Osteocyte (in vitro differentiated cells): ENCODE measurements at regions not wholly inside any gene's neighbourhood (a gene's known extent, or its start where the extent isn't known, plus 50 kb on each side); places are given as distances from the start of the nearest gene placed in this dataset.
"Not testable (repeated sequence)": the region's sequence is repeated elsewhere in the genome, so short reads cannot be mapped to it uniquely, and the experiment has no call there.

Experiments
- DNase-seq: peaks from one replicate; pipeline ENCODE4 v3.0.0; 2021; ENCODE audit warnings: mixed read lengths; ENCODE audit not compliant: unreplicated experiment; ENCODE audit errors: extremely low spot score
- H3K27ac Mint-ChIP-seq: one replicate; pipeline ENCODE4 v1.8.0; 2021; ENCODE audit warnings: mild to moderate bottlenecking, mixed read lengths; ENCODE audit not compliant: unreplicated experiment
- H3K27me3 Mint-ChIP-seq: one replicate; pipeline ENCODE4 v1.8.0; 2021; ENCODE audit warnings: mixed read lengths; ENCODE audit not compliant: unreplicated experiment
- H3K36me3 Mint-ChIP-seq: one replicate; pipeline ENCODE4 v1.8.0; 2021; ENCODE audit warnings: mixed read lengths; ENCODE audit not compliant: unreplicated experiment
- H3K4me1 Mint-ChIP-seq: one replicate; pipeline ENCODE4 v1.8.0; 2021; ENCODE audit warnings: mixed read lengths; ENCODE audit not compliant: unreplicated experiment
- H3K4me3 Mint-ChIP-seq: one replicate; pipeline ENCODE4 v1.8.0; 2021; ENCODE audit warnings: mild to moderate bottlenecking, moderate library complexity, mixed read lengths; ENCODE audit not compliant: unreplicated experiment
- H3K9me3 Mint-ChIP-seq: one replicate; pipeline ENCODE4 v1.8.0; 2021; ENCODE audit warnings: mixed read lengths; ENCODE audit not compliant: unreplicated experiment
- TF ChIP-seq, protein P1 (sequence below): fragments of 200-600 bp; sonication (generic); IDR thresholded peaks from 2 replicates; pipeline ENCODE4 v1.5.0; 2021; ENCODE audit warnings: antibody characterized with exemption, mild to moderate bottlenecking, moderate library complexity

DNA sequence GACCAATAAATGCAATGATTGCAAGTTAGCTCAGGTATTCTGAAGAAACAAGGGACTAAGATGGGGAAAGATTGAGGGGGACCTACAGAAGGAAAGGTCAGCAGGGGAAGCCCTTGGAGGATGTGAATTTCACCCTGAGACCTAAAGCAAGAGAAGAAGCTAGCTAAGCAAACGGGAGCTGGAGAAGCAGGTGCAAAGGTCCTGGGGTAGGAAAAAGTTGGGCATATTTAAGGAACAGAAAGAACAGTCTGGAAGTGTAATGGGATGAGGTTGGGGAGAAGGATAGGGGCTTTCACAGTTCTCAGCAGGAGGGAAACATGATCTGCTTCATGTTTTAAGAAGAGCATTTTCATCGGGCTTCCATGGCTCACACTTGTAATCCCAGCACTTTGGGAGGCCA lies 89.7 kb upstream of the SLC45A1 start:
- H3K27me3 Mint-ChIP-seq = no peaks in the 10 kb centered on the region
- H3K9me3 Mint-ChIP-seq = no peaks in the 10 kb centered on the region
- H3K36me3 Mint-ChIP-seq = no peaks in the 10 kb centered on the region
- peaks cover 3% of the 10 kb centered on the region for H3K4me1 Mint-ChIP-seq
- TF ChIP-seq, protein P1, sequence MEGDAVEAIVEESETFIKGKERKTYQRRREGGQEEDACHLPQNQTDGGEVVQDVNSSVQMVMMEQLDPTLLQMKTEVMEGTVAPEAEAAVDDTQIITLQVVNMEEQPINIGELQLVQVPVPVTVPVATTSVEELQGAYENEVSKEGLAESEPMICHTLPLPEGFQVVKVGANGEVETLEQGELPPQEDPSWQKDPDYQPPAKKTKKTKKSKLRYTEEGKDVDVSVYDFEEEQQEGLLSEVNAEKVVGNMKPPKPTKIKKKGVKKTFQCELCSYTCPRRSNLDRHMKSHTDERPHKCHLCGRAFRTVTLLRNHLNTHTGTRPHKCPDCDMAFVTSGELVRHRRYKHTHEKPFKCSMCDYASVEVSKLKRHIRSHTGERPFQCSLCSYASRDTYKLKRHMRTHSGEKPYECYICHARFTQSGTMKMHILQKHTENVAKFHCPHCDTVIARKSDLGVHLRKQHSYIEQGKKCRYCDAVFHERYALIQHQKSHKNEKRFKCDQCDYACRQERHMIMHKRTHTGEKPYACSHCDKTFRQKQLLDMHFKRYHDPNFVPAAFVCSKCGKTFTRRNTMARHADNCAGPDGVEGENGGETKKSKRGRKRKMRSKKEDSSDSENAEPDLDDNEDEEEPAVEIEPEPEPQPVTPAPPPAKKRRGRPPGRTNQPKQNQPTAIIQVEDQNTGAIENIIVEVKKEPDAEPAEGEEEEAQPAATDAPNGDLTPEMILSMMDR = no peak
- H3K27ac Mint-ChIP-seq = no peak overlapping the region
- DNase-seq = no peak
- no peak overlapping the region for H3K4me3 Mint-ChIP-seq

DNA sequence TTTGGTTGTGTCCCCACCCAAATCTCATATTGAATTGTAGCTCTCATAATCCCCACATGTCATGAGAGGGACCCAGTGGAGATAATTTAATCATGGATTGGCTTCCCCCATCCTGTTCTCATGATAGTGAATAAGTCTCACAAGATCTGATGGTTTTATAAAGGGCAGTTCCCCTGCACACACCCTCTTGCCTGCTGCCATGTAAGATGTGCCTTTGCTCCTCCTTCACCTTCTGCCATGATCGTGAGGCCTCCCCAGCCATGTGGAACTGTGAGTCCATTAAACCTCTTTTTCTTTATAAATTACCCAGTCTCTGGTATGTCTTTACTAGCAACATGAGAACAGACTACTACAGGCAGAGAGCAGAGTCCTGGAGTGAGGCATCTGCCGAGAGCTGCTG lies 90.2 kb upstream of the SLC45A1 start:
- H3K4me1 Mint-ChIP-seq, H3K27ac Mint-ChIP-seq, H3K4me3 Mint-ChIP-seq, H3K9me3 Mint-ChIP-seq, DNase-seq, H3K36me3 Mint-ChIP-seq, H3K27me3 Mint-ChIP-seq: not testable (repeated sequence)

DNA sequence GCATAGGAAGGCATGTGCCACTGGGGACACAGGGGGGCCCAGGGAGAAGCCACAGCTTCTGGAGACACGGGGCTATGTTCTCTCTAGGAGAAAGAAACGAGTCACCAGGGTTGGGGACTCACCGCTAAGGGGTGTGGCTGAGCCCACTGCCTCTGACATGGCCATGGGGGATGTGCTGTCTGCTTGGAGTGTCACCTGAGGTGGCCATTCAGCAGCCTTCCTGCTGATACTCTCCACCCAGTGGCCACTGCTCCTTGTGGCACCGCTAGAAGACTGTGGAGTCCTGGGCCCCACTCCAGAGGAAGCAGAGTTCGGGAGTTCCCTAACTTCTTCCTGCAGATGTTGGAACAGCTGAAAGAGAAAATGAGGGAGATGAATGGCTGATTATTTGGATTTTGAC lies 91.2 kb upstream of the SLC45A1 start:
- Mint-ChIP-seq H3K27ac (no peak overlapping the region), H3K4me1 (peaks cover 3% of the 10 kb centered on the region), H3K4me3 (no peak overlapping the region), H3K9me3 (no peaks in the 10 kb centered on the region), H3K36me3 (no peaks in the 10 kb centered on the region), H3K27me3 (no peaks in the 10 kb centered on the region)
- no peak for DNase-seq
- TF ChIP-seq, protein P1 = no peak

DNA sequence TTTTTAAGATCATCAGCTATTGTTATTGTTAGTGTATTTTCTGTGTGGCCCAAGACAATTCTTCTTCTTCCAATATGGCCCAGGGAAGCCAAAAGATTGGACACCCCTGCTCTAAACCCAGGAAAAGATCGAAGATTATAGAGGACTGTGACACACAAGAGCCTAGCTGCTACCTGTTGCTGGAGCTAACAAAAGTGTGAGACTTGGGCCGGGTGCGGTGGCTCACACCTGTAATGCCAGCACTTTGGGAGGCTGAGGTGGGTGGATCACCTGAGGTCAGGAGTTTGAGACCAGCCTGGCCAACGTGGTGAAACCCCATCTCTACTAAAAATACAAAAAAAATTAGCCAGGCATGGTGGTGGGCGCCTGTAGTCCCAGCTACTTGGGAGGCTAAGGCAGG lies 91.9 kb upstream of the SLC45A1 start:
- not testable (repeated sequence) for H3K9me3 Mint-ChIP-seq, H3K4me1 Mint-ChIP-seq, H3K27me3 Mint-ChIP-seq, H3K36me3 Mint-ChIP-seq, DNase-seq, H3K4me3 Mint-ChIP-seq, H3K27ac Mint-ChIP-seq

DNA sequence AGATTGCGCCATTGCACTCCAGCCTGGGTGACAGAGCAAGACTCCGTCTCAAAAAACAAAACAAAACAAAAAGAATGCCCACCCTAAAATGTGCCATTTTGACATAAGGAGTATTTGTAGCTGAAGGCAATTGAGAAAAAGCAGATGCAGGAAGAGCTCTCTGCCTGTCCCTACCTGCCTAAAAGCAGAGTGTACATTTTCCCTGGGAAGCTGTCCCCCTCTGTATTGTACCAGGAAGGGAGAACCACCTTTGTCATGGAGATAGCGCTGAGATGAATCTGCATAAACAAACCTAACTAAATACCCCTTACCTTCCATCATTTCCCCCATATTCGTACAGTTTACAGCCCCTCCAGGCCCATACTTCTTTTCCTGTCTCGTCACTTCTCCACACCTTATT lies 94.4 kb upstream of the SLC45A1 start:
- no peaks in the 10 kb centered on the region for H3K27me3 Mint-ChIP-seq
- H3K36me3 Mint-ChIP-seq = no peaks in the 10 kb centered on the region
- H3K9me3 Mint-ChIP-seq = no peaks in the 10 kb centered on the region
- H3K4me3 Mint-ChIP-seq = no peak overlapping the region
- no peak for DNase-seq
- H3K27ac Mint-ChIP-seq = no peak overlapping the region
- TF ChIP-seq, protein P1 = no peak
- H3K4me1 Mint-ChIP-seq = peaks cover 9% of the 10 kb centered on the region

DNA sequence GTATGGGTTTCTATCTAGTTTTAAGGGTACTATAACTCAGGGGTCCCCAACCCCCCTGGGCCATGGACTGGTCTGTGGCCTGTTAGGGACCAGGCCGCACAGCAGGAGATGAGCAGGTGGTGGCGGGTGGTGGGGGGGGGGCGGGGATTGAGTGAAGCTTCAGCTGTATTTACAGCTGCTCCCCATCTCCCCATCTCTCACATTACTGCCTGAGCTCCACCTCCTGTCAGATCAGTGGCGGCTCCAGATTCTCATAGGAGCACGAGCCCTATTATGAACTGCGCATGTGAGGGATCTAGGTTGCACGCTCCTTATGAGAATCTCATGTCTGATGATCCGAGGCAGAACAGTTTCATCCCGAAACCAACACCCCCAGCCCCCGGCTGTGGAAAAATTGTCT lies 95.1 kb upstream of the SLC45A1 start:
- TF ChIP-seq, protein P1 = no peak
- no peak for DNase-seq
- Mint-ChIP-seq H3K27ac (no peak overlapping the region), H3K36me3 (no peaks in the 10 kb centered on the region), H3K4me1 (peaks cover 14% of the 10 kb centered on the region), H3K9me3 (no peaks in the 10 kb centered on the region), H3K27me3 (no peaks in the 10 kb centered on the region), H3K4me3 (no peak overlapping the region)
